Fibroblast of mammary gland (primary cell): ENCODE measurements at regions not wholly inside any gene's neighbourhood (a gene's known extent, or its start where the extent isn't known, plus 50 kb on each side); places are given as distances from the start of the nearest gene placed in this dataset.

Experiments
- DNase-seq: peaks from one replicate; pipeline ENCODE4 v3.0.0-alpha.2; 2010; ENCODE audit warnings: low read depth
- H3K4me3 ChIP-seq: 2 replicates; pipeline ENCODE4 v1.5.1; 2011; ENCODE audit warnings: low read depth, mild to moderate bottlenecking, low read length, moderate library complexity; ENCODE audit not compliant: control insufficient read depth
- CTCF ChIP-seq: conservative IDR thresholded peaks from 2 replicates; pipeline ENCODE4 v1.5.1; 2011; ENCODE audit warnings: low read depth, low read length, inconsistent platforms; ENCODE audit not compliant: control insufficient read depth, insufficient read depth

GRCh38 chr2:147679955-147680531, 164.8 kb upstream of the ACVR2A start:
- no peak for TF ChIP-seq CTCF
- DNase-seq: no peak
- H3K4me3 ChIP-seq: no peak overlapping the region

GRCh38 chr2:147679191-147679954, 165.5 kb upstream of the ACVR2A start:
- TF ChIP-seq CTCF: no peak
- no peak for DNase-seq
- H3K4me3 ChIP-seq: no peak overlapping the region

- H3K4me3 ChIP-seq: no peak overlapping the region
- no peak for TF ChIP-seq CTCF
- DNase-seq: peak; percentile 33
Measured at GRCh38 chr2:147665105-147665504, 179.7 kb upstream of the ACVR2A start.

GRCh38 chr2:147663962-147664361, 180.9 kb upstream of the ACVR2A start:
- TF ChIP-seq CTCF: no peak
- no peak overlapping the region for H3K4me3 ChIP-seq

GRCh38 chr2:147663153-147663961, 181.5 kb upstream of the ACVR2A start:
- DNase-seq: peak; percentile 1
- H3K4me3 ChIP-seq: no peak overlapping the region

More at GRCh38 chr2:147663962-147664361, 180.9 kb upstream of the ACVR2A start:
- DNase-seq: no peak

More at GRCh38 chr2:147663153-147663961, 181.5 kb upstream of the ACVR2A start:
- no peak for TF ChIP-seq CTCF
